NB4 (cell line): ENCODE measurements at regions not wholly inside any gene's neighbourhood (a gene's known extent, or its start where the extent isn't known, plus 50 kb on each side); places are given as distances from the start of the nearest gene placed in this dataset.

Experiments used
- DNase-seq: peaks from one replicate; pipeline ENCODE4 v3.0.0; 2010; ENCODE audit warnings: low read depth
- H3K4me3 ChIP-seq: one replicate; pipeline ENCODE4 v1.5.1; 2011; ENCODE audit warnings: mild to moderate bottlenecking, low read depth, low read length, moderate library complexity
- CTCF ChIP-seq: IDR thresholded peaks from one replicate; pipeline ENCODE4 v1.5.1; 2012; ENCODE audit warnings: low read depth, low read length
- MAX ChIP-seq: IDR thresholded peaks from 2 replicates; pipeline ENCODE4 v1.6.1; 2011; ENCODE audit warnings: low read depth, low read length
- MYC ChIP-seq: IDR thresholded peaks from 2 replicates; pipeline ENCODE4 v1.6.1; 2011; ENCODE audit warnings: low read depth, low read length
- POLR2A ChIP-seq: IDR thresholded peaks from 2 replicates; pipeline ENCODE4 v1.6.1; 2011; ENCODE audit warnings: mild to moderate bottlenecking; ENCODE audit not compliant: insufficient read length; ENCODE audit errors: extremely low read depth

- no peak for TF ChIP-seq POLR2A
- TF ChIP-seq MYC = no peak
- no peak for TF ChIP-seq CTCF
- TF ChIP-seq MAX = no peak
- no peak for DNase-seq
- no peak overlapping the region for H3K4me3 ChIP-seq
These were observed 144.0 kb upstream of the PLXNA2 start for GRCh38 chr1:208387908-208388811.

GRCh38 chr1:208393416-208393815 is 149.2 kb upstream of the PLXNA2 start:
- TF ChIP-seq POLR2A = no peak
- TF ChIP-seq CTCF = no peak
- no peak for TF ChIP-seq MAX
- no peak for TF ChIP-seq MYC
- H3K4me3 ChIP-seq = no peak overlapping the region
- no peak for DNase-seq

GRCh38 chr1:208393826-208394225 is 149.6 kb upstream of the PLXNA2 start:
- DNase-seq = no peak
- H3K4me3 ChIP-seq = no peak overlapping the region
- TF ChIP-seq POLR2A (no peak), MYC (no peak), MAX (no peak), CTCF (no peak)

- TF ChIP-seq POLR2A = no peak
- no peak for TF ChIP-seq MAX
- no peak for TF ChIP-seq CTCF
- no peak for TF ChIP-seq MYC
- no peak overlapping the region for H3K4me3 ChIP-seq
- no peak for DNase-seq
These were observed 153.1 kb upstream of the PLXNA2 start for GRCh38 chr1:208397286-208397685.

- TF ChIP-seq CTCF (no peak), MYC (no peak), MAX (no peak), POLR2A (no peak)
- DNase-seq = no peak
- no peak overlapping the region for H3K4me3 ChIP-seq
These were observed 160.8 kb upstream of the PLXNA2 start for GRCh38 chr1:208405014-208405413.
